CD4-positive, alpha-beta memory T cell (primary cell): ENCODE measurements at regions not wholly inside any gene's neighbourhood (a gene's known extent, or its start where the extent isn't known, plus 50 kb on each side); places are given as distances from the start of the nearest gene placed in this dataset.

Source experiments
- CTCF ChIA-PET: fragments of 350-600 bp; sonication (Branson Sonifier 250); formaldehyde crosslinking; loops from one replicate; lab custom pipeline; 2021; ENCODE audit warnings: inconsistent platforms; ENCODE audit not compliant: partially characterized antibody; lab: Charles Lee
- POLR2A ChIA-PET: fragments of 350-600 bp; sonication (Branson Sonifier 250); formaldehyde crosslinking; loops from one replicate; lab custom pipeline; 2021; ENCODE audit not compliant: partially characterized antibody; lab: Charles Lee
- DNase-seq, 5 donors: peaks; one replicate each; pipeline versions ENCODE4 v3.0.0 to v3.0.0-alpha.2; 2020 to 2022; ENCODE audit warnings: mixed read lengths in 1 of 5
- H3K27ac ChIP-seq: one replicate; pipeline ENCODE4 v1.7.0; 2013; ENCODE audit warnings: low read depth, low read length
- H3K27me3 ChIP-seq: 2 replicates; pipeline ENCODE4 v1.7.0; 2013; ENCODE audit warnings: mild to moderate bottlenecking, low read length, moderate library complexity; ENCODE audit not compliant: insufficient read depth
- H3K36me3 ChIP-seq: 2 replicates; pipeline ENCODE4 v1.7.0; 2013; ENCODE audit warnings: mild to moderate bottlenecking, low read length, moderate library complexity; ENCODE audit not compliant: insufficient read depth
- H3K4me1 ChIP-seq: 2 replicates; pipeline ENCODE4 v1.7.0; 2013; ENCODE audit warnings: mild to moderate bottlenecking, low read length, moderate library complexity; ENCODE audit not compliant: insufficient read depth
- H3K4me3 ChIP-seq, 2 donors: one replicate each; pipeline ENCODE4 v1.7.0; 2013; ENCODE audit warnings: low read length in 2 of 2, mild to moderate bottlenecking in 1 of 2
- H3K9me3 ChIP-seq, 2 donors: one replicate each; pipeline ENCODE4 v1.7.0; 2013; ENCODE audit warnings: low read length in 2 of 2, control low read depth in 1 of 2; ENCODE audit not compliant: control insufficient read depth in 1 of 2
- H3K27ac Mint-ChIP-seq, 7 donors: one replicate each; pipeline ENCODE4 v1.8.0; 2020 to 2021; ENCODE audit warnings: mixed read lengths in 7 of 7, mild to moderate bottlenecking in 6 of 7, inconsistent platforms in 3 of 7, moderate library complexity in 3 of 7
- H3K27me3 Mint-ChIP-seq, 2 donors: one replicate each; pipeline ENCODE4 v1.8.0; 2020 to 2021; ENCODE audit warnings: mixed read lengths in 2 of 2
- H3K36me3 Mint-ChIP-seq, 2 donors: one replicate each; pipeline ENCODE4 v1.8.0; 2020 to 2021; ENCODE audit warnings: mixed read lengths in 2 of 2, inconsistent platforms in 1 of 2, mild to moderate bottlenecking in 1 of 2
- H3K4me1 Mint-ChIP-seq, 4 donors: one replicate each; pipeline ENCODE4 v1.8.0; 2020 to 2021; ENCODE audit warnings: mixed read lengths in 4 of 4, mild to moderate bottlenecking in 1 of 4
- H3K4me3 Mint-ChIP-seq, 8 donors: one replicate each; pipeline ENCODE4 v1.8.0; 2020 to 2021; ENCODE audit warnings: mixed read lengths in 8 of 8, mild to moderate bottlenecking in 7 of 8, moderate library complexity in 6 of 8, inconsistent platforms in 3 of 8
- H3K9me3 Mint-ChIP-seq, 8 donors: one replicate each; pipeline ENCODE4 v1.8.0; 2020 to 2021; ENCODE audit warnings: mixed read lengths in 8 of 8, mild to moderate bottlenecking in 5 of 8, inconsistent platforms in 3 of 8, moderate library complexity in 1 of 8
- intact Hi-C: fragments of 100-400 bp; cut with micrococcal nuclease; formaldehyde crosslinking; loops from one replicate; pipeline ENCODE4 v1.15.1; 2023

DNA sequence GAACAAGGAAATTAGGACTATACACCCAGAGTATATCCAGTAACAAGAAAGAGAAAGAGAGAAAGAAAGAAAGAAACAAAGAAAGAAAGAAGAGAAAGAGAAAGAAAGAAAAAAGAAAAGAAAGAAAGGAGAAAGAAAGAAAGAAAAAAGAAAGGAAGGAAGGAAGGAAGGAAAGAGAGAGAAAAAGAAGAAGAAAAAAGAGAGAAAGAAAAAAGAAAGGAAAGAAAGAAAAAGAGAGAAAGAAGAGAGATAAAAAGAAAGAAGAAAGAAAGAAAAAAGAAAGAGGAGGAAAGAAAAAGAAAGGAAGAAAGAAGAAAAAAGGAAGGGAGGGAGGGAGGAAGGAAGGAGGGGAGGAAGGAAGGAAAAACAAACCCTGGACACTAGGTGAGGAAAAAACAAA, 981.8 kb downstream of the TBC1D32 start:
- no peaks in the 10 kb centered on the region for H3K36me3 ChIP-seq
- CTCF ChIA-PET: no interaction called here
- H3K27me3 ChIP-seq: no peaks in the 10 kb centered on the region
- intact Hi-C loops: no loop called here
- POLR2A ChIA-PET: no interaction called here
- H3K27ac ChIP-seq: no peak overlapping the region
- H3K4me1 ChIP-seq: no peaks in the 10 kb centered on the region
- no peak overlapping the region for H3K27ac Mint-ChIP-seq
- no peaks in the 10 kb centered on the region for H3K9me3 ChIP-seq
- no peak for DNase-seq
- H3K4me3 ChIP-seq: no peak overlapping the region
- H3K27me3 Mint-ChIP-seq: no peaks in the 10 kb centered on the region
- no peak overlapping the region for H3K4me3 Mint-ChIP-seq
- H3K4me1 Mint-ChIP-seq: no peaks in the 10 kb centered on the region
- no peaks in the 10 kb centered on the region for H3K36me3 Mint-ChIP-seq
- peaks cover 0 to 9% (median 2%) of the 10 kb centered on the region in 8 donors for H3K9me3 Mint-ChIP-seq

DNA sequence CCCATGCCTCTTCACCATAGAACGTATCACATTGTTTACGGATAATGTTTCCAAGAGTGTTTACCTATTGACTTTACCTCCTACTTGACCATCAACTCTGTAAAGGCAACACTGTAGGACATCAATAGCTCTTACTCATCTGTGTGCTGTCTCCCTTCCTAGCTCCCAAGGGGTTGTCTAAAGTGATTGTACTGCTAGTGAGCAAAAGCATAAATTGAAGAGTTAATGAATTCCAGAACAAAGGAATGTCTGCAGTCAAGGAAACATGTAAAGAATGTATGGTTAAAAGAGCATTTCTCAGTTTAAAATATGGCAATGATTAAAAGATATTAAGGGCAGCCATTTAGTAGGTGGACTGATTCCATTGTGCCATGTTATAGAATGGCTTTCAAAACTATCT, 985.4 kb downstream of the TBC1D32 start:
- POLR2A ChIA-PET: no interaction called here
- CTCF ChIA-PET: interaction anchor here (0.5 kb wide), 1 partner anchor 1021 kb away, joined by 3 read pairs; no protein-coding TSS in a partner anchor
- intact Hi-C loops: no loop called here

DNA sequence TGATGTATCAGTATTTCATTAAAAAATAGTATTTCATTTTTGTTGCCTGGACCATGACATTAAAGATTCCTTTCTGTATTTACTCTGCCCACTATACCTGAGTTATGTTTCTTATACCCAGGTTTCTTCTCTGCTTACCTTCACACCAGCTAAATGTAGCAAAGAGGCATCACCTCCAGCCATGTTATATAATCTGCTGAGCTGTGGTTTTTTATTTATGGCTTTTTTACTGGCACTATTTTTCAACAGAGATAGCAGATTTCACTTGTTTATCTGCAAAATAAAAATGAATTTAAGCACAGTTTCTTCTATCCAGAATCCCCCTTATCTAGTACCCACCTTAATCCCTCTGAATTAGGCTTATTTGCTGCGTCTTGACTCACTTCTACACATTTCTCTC, 979.0 kb upstream of the MAN1A1 start:
- no peaks in the 10 kb centered on the region for H3K27me3 Mint-ChIP-seq
- Histone ChIP-seq H3K4me1 (no peaks in the 10 kb centered on the region), H3K27ac (no peak overlapping the region), H3K4me3 (no peak overlapping the region), H3K27me3 (no peaks in the 10 kb centered on the region), H3K9me3 (no peaks in the 10 kb centered on the region), H3K36me3 (no peaks in the 10 kb centered on the region)
- POLR2A ChIA-PET: no interaction called here
- CTCF ChIA-PET: no interaction called here
- H3K4me1 Mint-ChIP-seq: no peaks in the 10 kb centered on the region
- H3K27ac Mint-ChIP-seq: no peak overlapping the region
- DNase-seq: no peak
- peaks cover 0 to 4% (median 0%) of the 10 kb centered on the region in 8 donors for H3K9me3 Mint-ChIP-seq
- intact Hi-C loops: no loop called here
- no peak overlapping the region for H3K4me3 Mint-ChIP-seq
- H3K36me3 Mint-ChIP-seq: no peaks in the 10 kb centered on the region

More for the DNA sequence above, 985.4 kb downstream of the TBC1D32 start:
- H3K4me1 Mint-ChIP-seq: no peaks in the 10 kb centered on the region
- H3K36me3 ChIP-seq: no peaks in the 10 kb centered on the region
- no peaks in the 10 kb centered on the region for H3K27me3 Mint-ChIP-seq
- no peak for DNase-seq
- H3K9me3 Mint-ChIP-seq: peaks cover 0 to 5% (median 0%) of the 10 kb centered on the region in 8 donors
- H3K27ac Mint-ChIP-seq: no peak overlapping the region
- no peaks in the 10 kb centered on the region for H3K4me1 ChIP-seq
- H3K36me3 Mint-ChIP-seq: no peaks in the 10 kb centered on the region
- no peaks in the 10 kb centered on the region for H3K9me3 ChIP-seq
- no peak overlapping the region for H3K4me3 ChIP-seq
- no peak overlapping the region for H3K27ac ChIP-seq
- no peaks in the 10 kb centered on the region for H3K27me3 ChIP-seq
- no peak overlapping the region for H3K4me3 Mint-ChIP-seq

DNA sequence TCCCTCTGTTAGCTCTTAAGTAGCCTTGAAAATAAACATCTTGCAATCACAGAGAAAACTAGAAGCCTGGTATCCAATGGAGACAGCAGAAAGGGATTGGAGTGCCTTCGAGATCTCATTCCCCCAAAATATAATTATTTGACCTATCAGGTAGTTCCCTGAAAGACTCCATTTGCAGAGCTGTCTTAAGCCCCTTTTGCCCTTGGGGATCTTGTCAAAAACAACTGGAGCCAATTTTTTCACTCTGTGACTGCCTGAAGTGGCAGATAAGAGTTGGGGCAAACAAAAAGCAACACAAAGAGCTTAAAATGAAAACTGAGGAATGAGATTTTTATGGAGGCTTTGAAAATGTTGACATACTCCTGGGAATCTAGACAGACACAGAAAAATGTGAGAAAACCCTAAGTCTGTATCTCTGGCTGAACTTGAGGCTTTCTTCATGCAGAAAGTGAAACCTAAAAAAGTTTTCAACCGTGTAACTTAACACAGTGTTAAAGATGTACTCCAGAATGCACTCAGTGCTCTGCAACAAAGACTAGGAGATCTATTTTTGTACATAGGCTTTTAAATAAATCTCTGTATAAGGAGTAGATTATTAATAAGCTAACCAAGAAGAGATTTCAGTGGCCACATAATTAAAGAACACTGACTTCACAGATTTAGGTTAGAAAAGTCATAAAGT, 971.1 kb upstream of the MAN1A1 start:
- DNase-seq: no peak
- Mint-ChIP-seq H3K27me3 (no peaks in the 10 kb centered on the region), H3K4me3 (no peak overlapping the region), H3K27ac (no peak overlapping the region), H3K9me3 (peaks cover 0 to 11% (median 6%) of the 10 kb centered on the region in 8 donors), H3K4me1 (no peaks in the 10 kb centered on the region), H3K36me3 (no peaks in the 10 kb centered on the region)
- H3K27ac ChIP-seq: no peak overlapping the region
- H3K9me3 ChIP-seq: no peaks in the 10 kb centered on the region
- H3K4me1 ChIP-seq: no peaks in the 10 kb centered on the region
- ChIA-PET POLR2A (no interaction called here), CTCF (no interaction called here)
- no peaks in the 10 kb centered on the region for H3K36me3 ChIP-seq
- intact Hi-C loops: no loop called here
- no peaks in the 10 kb centered on the region for H3K27me3 ChIP-seq
- H3K4me3 ChIP-seq: no peak overlapping the region

DNA sequence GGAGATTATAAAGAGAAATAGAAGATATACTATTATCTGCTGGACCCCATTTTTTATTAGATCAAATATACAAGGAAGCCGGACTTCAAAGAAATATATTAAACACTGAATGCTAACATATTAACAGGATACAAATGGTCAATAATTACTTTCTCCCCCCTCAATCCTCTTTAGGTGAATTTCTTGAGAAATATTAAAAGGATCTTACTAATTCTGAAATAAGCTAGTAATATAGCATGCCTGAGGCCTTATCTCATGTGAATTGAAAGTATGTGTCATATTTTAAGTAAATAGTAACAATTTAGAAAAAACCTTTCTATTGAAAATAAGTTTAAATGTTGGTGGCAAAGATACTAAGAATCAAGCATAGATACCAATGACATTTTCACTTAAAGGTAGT, 954.7 kb upstream of the MAN1A1 start:
- peaks cover 0 to 3% (median 0%) of the 10 kb centered on the region in 8 donors for H3K9me3 Mint-ChIP-seq

DNA sequence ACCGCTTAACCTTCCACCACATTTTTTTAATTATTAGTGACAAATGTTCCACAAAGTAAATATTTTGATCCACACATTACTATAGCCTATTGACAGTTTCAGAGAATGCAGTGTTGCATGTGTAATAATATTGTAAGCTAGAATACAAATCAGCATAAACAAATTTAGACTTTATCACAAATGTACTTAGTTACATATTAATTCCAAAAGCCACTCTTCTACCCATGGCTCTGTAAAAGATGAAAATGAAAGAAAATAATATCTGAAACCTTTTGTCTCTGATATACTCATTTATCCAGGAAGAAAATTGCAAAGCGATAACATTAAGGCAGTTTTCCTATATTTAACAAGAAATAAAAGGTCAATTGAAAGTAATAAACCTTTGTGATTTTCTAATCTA, 954.0 kb upstream of the MAN1A1 start:
- H3K4me1 Mint-ChIP-seq: no peaks in the 10 kb centered on the region
- no peak overlapping the region for H3K27ac ChIP-seq
- no peaks in the 10 kb centered on the region for H3K9me3 ChIP-seq
- no peaks in the 10 kb centered on the region for H3K36me3 Mint-ChIP-seq
- no peaks in the 10 kb centered on the region for H3K27me3 ChIP-seq
- intact Hi-C loops: no loop called here
- H3K27ac Mint-ChIP-seq: no peak overlapping the region
- H3K4me3 Mint-ChIP-seq: no peak overlapping the region
- ChIA-PET POLR2A (no interaction called here), CTCF (no interaction called here)
- H3K36me3 ChIP-seq: no peaks in the 10 kb centered on the region
- no peak overlapping the region for H3K4me3 ChIP-seq
- no peaks in the 10 kb centered on the region for H3K4me1 ChIP-seq
- no peaks in the 10 kb centered on the region for H3K27me3 Mint-ChIP-seq
- DNase-seq: no peak
- H3K9me3 Mint-ChIP-seq: peaks cover 0 to 3% (median 0%) of the 10 kb centered on the region in 8 donors

More for the DNA sequence above, 954.7 kb upstream of the MAN1A1 start:
- H3K4me3 ChIP-seq: no peak overlapping the region
- H3K4me1 ChIP-seq: no peaks in the 10 kb centered on the region
- POLR2A ChIA-PET: no interaction called here
- intact Hi-C loops: no loop called here
- CTCF ChIA-PET: no interaction called here
- Mint-ChIP-seq H3K4me3 (no peak overlapping the region), H3K27me3 (no peaks in the 10 kb centered on the region), H3K27ac (no peak overlapping the region), H3K4me1 (no peaks in the 10 kb centered on the region), H3K36me3 (no peaks in the 10 kb centered on the region)
- H3K9me3 ChIP-seq: no peaks in the 10 kb centered on the region
- no peaks in the 10 kb centered on the region for H3K27me3 ChIP-seq
- no peak overlapping the region for H3K27ac ChIP-seq
- DNase-seq: no peak
- no peaks in the 10 kb centered on the region for H3K36me3 ChIP-seq

DNA sequence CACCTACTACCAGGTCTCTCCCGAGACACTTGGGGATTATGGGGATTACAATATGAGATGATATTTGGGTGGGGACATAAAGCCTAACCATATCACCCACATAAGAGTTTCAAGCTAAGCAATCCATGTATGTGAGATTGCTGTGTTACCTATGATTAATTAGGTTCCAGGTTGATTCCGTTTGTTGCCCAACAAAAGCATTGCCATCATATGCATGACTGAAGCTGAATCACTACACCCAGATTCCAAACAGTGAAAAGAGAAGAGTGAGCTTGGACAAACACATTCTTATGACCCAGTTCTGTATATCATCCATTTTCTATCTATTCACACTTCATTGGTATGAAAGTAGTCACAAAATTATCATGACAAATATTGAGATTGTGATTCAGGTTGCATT, 952.5 kb upstream of the MAN1A1 start:
- intact Hi-C loops: no loop called here
- Mint-ChIP-seq H3K4me3 (no peak overlapping the region), H3K36me3 (no peaks in the 10 kb centered on the region), H3K4me1 (no peaks in the 10 kb centered on the region), H3K9me3 (peaks cover 0 to 3% (median 0%) of the 10 kb centered on the region in 8 donors), H3K27me3 (no peaks in the 10 kb centered on the region), H3K27ac (no peak overlapping the region)
- POLR2A ChIA-PET: no interaction called here
- Histone ChIP-seq H3K4me3 (no peak overlapping the region), H3K36me3 (no peaks in the 10 kb centered on the region), H3K9me3 (no peaks in the 10 kb centered on the region), H3K27ac (no peak overlapping the region), H3K27me3 (no peaks in the 10 kb centered on the region), H3K4me1 (no peaks in the 10 kb centered on the region)
- no peak for DNase-seq
- CTCF ChIA-PET: no interaction called here
